Upper lobe of left lung (tissue), 4 donors: ENCODE measurements at regions not wholly inside any gene's neighbourhood (a gene's known extent, or its start where the extent isn't known, plus 50 kb on each side); places are given as distances from the start of the nearest gene placed in this dataset.

Experiments
- POLR2AphosphoS5 ChIP-seq, 2 donors: sonication (generic); formaldehyde crosslinking; IDR thresholded peaks; one replicate each; pipeline ENCODE4 v1.5.1; 2017; ENCODE audit warnings: antibody characterized with exemption in 2 of 2
- TF ChIP-seq, protein P1 (sequence below), 6 experiments: fragments of 450-650 bp in 4 of 6; fragments of 200-600 bp in 2 of 6; sonication (generic) in 2 of 6; IDR thresholded peaks; one replicate each; pipeline ENCODE4 v1.5.1; 2016 to 2019; ENCODE audit warnings: antibody characterized with exemption in 6 of 6

- TF ChIP-seq POLR2AphosphoS5 (IDR thresholded peaks at IDR 0.05) = no peak
- TF ChIP-seq, protein P1, sequence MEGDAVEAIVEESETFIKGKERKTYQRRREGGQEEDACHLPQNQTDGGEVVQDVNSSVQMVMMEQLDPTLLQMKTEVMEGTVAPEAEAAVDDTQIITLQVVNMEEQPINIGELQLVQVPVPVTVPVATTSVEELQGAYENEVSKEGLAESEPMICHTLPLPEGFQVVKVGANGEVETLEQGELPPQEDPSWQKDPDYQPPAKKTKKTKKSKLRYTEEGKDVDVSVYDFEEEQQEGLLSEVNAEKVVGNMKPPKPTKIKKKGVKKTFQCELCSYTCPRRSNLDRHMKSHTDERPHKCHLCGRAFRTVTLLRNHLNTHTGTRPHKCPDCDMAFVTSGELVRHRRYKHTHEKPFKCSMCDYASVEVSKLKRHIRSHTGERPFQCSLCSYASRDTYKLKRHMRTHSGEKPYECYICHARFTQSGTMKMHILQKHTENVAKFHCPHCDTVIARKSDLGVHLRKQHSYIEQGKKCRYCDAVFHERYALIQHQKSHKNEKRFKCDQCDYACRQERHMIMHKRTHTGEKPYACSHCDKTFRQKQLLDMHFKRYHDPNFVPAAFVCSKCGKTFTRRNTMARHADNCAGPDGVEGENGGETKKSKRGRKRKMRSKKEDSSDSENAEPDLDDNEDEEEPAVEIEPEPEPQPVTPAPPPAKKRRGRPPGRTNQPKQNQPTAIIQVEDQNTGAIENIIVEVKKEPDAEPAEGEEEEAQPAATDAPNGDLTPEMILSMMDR (IDR thresholded peaks at IDR 0.05) = no peak
Observed at GRCh38 chr10:10365676-10366075, 652.0 kb upstream of the CELF2 start.
